ENCODE measurements at regions not wholly inside any gene's neighbourhood (a gene's known extent, or its start where the extent isn't known, plus 50 kb on each side); places are given as distances from the start of the nearest gene placed in this dataset.

GRCh38 chr1:104064399-104064798, 314.7 kb downstream of the AMY1C start (continued):
- TF ChIP-seq EP300 (IDR thresholded peaks at IDR 0.05; ENCODE audit: borderline replicate concordance in 1 of 2, control insufficient read depth in 1 of 2, low read depth in 2 of 2, low read length in 2 of 2) (no peak), FOS (IDR thresholded peaks at IDR 0.05; ENCODE audit: borderline replicate concordance, extremely low read depth, insufficient read length) (no peak), RAD51 (IDR thresholded peaks at IDR 0.05) (no peak), RB1 (IDR thresholded peaks at IDR 0.05; ENCODE audit: borderline replicate concordance) (no peak)

GRCh38 chr1:104072915-104073371, 323.2 kb downstream of the AMY1C start:
- DNase-seq (ENCODE audit: low read depth, low spot score) (no peak), ATAC-seq (peak; percentile 80), FAIRE-seq (no peak)
- no peak overlapping the region for H2AFZ ChIP-seq (ENCODE audit: control insufficient read depth, low read depth, low read length)
- ChIA-PET CTCF (no interaction called here), RAD21 (ENCODE audit: unreplicated experiment) (interaction anchor here (1.2 kb wide), 1 partner anchor 15 kb away, joined by 3 read pairs; no protein-coding TSS in a partner anchor), SMC1A (ENCODE audit: uncharacterized antibody, unreplicated experiment) (interaction anchor here (1.3 to 1.8 kb wide), 2 partner anchors 12 to 15 kb away, joined by 3 to 4 read pairs; no protein-coding TSS in a partner anchor), POLR2A (no interaction called here)
- BruUV-seq (replicated peaks), result no TSS peak
- no peaks in the 10 kb centered on the region for H3K9me3 ChIP-seq (replicated peaks; ENCODE audit: control insufficient read depth, insufficient read depth, low read length)
- no peaks in the 10 kb centered on the region for H3K79me2 ChIP-seq (ENCODE audit: control insufficient read depth, insufficient read depth, low read length)
- H3K4me1 ChIP-seq (ENCODE audit: control insufficient read depth, insufficient read depth, low read length), result no peaks in the 10 kb centered on the region
- intact Hi-C loops (cut with micrococcal nuclease; ENCODE audit: unreplicated experiment), result no loop called here
- in situ Hi-C loops (cut with MboI), result no loop called here
- no peak overlapping the region for H3K4me2 ChIP-seq (ENCODE audit: control insufficient read depth, insufficient read depth)
- H3K4me3 ChIP-seq, result no peak overlapping the region
- 74% methylated on average over 23 of the region's 23 CpGs for WGBS (ENCODE audit: insufficient coverage, insufficient replicate concordance, low lambda C conversion rate, missing lambda C conversion rate)
- H4K20me1 ChIP-seq (ENCODE audit: control insufficient read depth, insufficient read depth), result no peaks in the 10 kb centered on the region
- no peaks in the 10 kb centered on the region for H3K27me3 ChIP-seq (replicated peaks in 1 of 2; ENCODE audit: control insufficient read depth in 2 of 2, insufficient read depth in 2 of 2, low read length in 1 of 2)
- H3K36me3 ChIP-seq (ENCODE audit: control insufficient read depth in 2 of 2, insufficient read depth in 2 of 2, low read length in 1 of 2), result no peaks in the 10 kb centered on the region
- TF ChIP-seq YY1 (IDR thresholded peaks at IDR 0.05; ENCODE audit: low read depth, low read length), result peak; percentile 49; the same call in 1 of the 2 replicates
- TF ChIP-seq, protein P1, sequence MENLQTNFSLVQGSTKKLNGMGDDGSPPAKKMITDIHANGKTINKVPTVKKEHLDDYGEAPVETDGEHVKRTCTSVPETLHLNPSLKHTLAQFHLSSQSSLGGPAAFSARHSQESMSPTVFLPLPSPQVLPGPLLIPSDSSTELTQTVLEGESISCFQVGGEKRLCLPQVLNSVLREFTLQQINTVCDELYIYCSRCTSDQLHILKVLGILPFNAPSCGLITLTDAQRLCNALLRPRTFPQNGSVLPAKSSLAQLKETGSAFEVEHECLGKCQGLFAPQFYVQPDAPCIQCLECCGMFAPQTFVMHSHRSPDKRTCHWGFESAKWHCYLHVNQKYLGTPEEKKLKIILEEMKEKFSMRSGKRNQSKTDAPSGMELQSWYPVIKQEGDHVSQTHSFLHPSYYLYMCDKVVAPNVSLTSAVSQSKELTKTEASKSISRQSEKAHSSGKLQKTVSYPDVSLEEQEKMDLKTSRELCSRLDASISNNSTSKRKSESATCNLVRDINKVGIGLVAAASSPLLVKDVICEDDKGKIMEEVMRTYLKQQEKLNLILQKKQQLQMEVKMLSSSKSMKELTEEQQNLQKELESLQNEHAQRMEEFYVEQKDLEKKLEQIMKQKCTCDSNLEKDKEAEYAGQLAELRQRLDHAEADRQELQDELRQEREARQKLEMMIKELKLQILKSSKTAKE (IDR thresholded peaks at IDR 0.05; ENCODE audit: low read depth, poor library complexity, severe bottlenecking), result no peak
- H3K9ac ChIP-seq (ENCODE audit: control insufficient read depth, insufficient read depth, low read length), result no peak overlapping the region
- H3K27ac ChIP-seq (ENCODE audit: control insufficient read depth, insufficient read depth), result no peak overlapping the region

Measured in GM12878 (cell line).